Right renal pelvis (tissue), 4 donors: ENCODE measurements at regions not wholly inside any gene's neighbourhood (a gene's known extent, or its start where the extent isn't known, plus 50 kb on each side); places are given as distances from the start of the nearest gene placed in this dataset.
"Not testable (repeated sequence)": the region's sequence is repeated elsewhere in the genome, so short reads cannot be mapped to it uniquely, and the experiment has no call there.

Source experiments
- DNase-seq, 4 donors: peaks; one replicate each; pipeline ENCODE4 v3.0.0-alpha.2; 2013; ENCODE audit warnings: low read depth in 4 of 4, low spot score in 3 of 4, missing footprints in 1 of 4

GRCh38 chr20:7147220-7147601, 379.7 kb downstream of the BMP2 start:
- no peak for DNase-seq

GRCh38 chr20:7151676-7152470, 384.4 kb downstream of the BMP2 start:
- DNase-seq = no peak

GRCh38 chr20:7155282-7155681, 387.8 kb downstream of the BMP2 start:
- no peak for DNase-seq

- no peak for DNase-seq
Measured at GRCh38 chr20:7155794-7156193, 388.3 kb downstream of the BMP2 start.

GRCh38 chr20:7159903-7160302, 392.4 kb downstream of the BMP2 start:
- DNase-seq = no peak

- DNase-seq = peak in 1 of 4 donors; percentile 2
Measured at GRCh38 chr20:7161690-7162089, 394.2 kb downstream of the BMP2 start.

GRCh38 chr20:7171911-7172310, 404.4 kb downstream of the BMP2 start:
- DNase-seq = no peak

- no peak for DNase-seq
Measured at GRCh38 chr20:7174554-7174953, 407.1 kb downstream of the BMP2 start.

- not testable (repeated sequence) for DNase-seq
Measured at GRCh38 chr20:7175827-7176226, 408.3 kb downstream of the BMP2 start.

GRCh38 chr20:7178004-7178403, 410.5 kb downstream of the BMP2 start:
- DNase-seq = no peak

GRCh38 chr20:7180256-7181045, 413.0 kb downstream of the BMP2 start:
- no peak for DNase-seq

- DNase-seq = no peak
Measured at GRCh38 chr20:7189231-7189630, 421.7 kb downstream of the BMP2 start.

GRCh38 chr20:7193681-7194080, 426.2 kb downstream of the BMP2 start:
- no peak for DNase-seq

GRCh38 chr20:7195704-7196103, 428.2 kb downstream of the BMP2 start:
- no peak for DNase-seq

- no peak for DNase-seq
Measured at GRCh38 chr20:7196481-7196880, 429.0 kb downstream of the BMP2 start.

GRCh38 chr20:7199861-7200260, 432.4 kb downstream of the BMP2 start:
- DNase-seq = no peak

GRCh38 chr20:7207186-7207798, 439.8 kb downstream of the BMP2 start:
- no peak for DNase-seq

GRCh38 chr20:7210910-7211309, 443.4 kb downstream of the BMP2 start:
- DNase-seq = no peak

GRCh38 chr20:7214081-7214740, 446.7 kb downstream of the BMP2 start:
- no peak for DNase-seq

- no peak for DNase-seq
Measured at GRCh38 chr20:7217606-7218005, 450.1 kb downstream of the BMP2 start.

GRCh38 chr20:7220755-7221154, 453.3 kb downstream of the BMP2 start:
- DNase-seq = no peak
